Spleen (tissue), 11 donors: ENCODE measurements at regions not wholly inside any gene's neighbourhood (a gene's known extent, or its start where the extent isn't known, plus 50 kb on each side); places are given as distances from the start of the nearest gene placed in this dataset.

ENCODE experiments used
- DNase-seq: peaks from one replicate; pipeline ENCODE4 v3.0.0-alpha.2; 2020
- H3K27ac ChIP-seq, 8 donors: fragments of 200-600 bp; sonication (generic) in 7 of 8; 1 replicate in 4 of 8; 2 replicates in 4 of 8; pipeline versions ENCODE4 v1.5.0 to v1.8.0; 2016 to 2021; ENCODE audit warnings: inconsistent platforms in 4 of 8, mild to moderate bottlenecking in 4 of 8, moderate library complexity in 1 of 8
- H3K27me3 ChIP-seq, 7 donors: fragments of 200-600 bp; sonication (generic) in 6 of 7; replicated peaks in 1 of 7; 1 replicate in 4 of 7; 2 replicates in 3 of 7; pipeline versions ENCODE4 v1.5.0 to v1.8.0; 2016 to 2021; ENCODE audit warnings: inconsistent platforms in 3 of 7, mild to moderate bottlenecking in 1 of 7
- H3K36me3 ChIP-seq, 6 donors: fragments of 200-600 bp; sonication (generic) in 5 of 6; 1 replicate in 4 of 6; 2 replicates in 2 of 6; pipeline versions ENCODE4 v1.5.0 to v1.8.0; 2016 to 2021; ENCODE audit warnings: inconsistent platforms in 2 of 6
- H3K4me1 ChIP-seq, 6 donors: fragments of 200-600 bp; sonication (generic) in 5 of 6; 1 replicate in 3 of 6; 2 replicates in 3 of 6; pipeline versions ENCODE4 v1.5.0 to v1.8.0; 2016 to 2021; ENCODE audit warnings: inconsistent platforms in 3 of 6
- H3K4me3 ChIP-seq, 8 donors: fragments of 200-600 bp; sonication (generic) in 7 of 8; 1 replicate in 4 of 8; 2 replicates in 4 of 8; pipeline versions ENCODE4 v1.5.0 to v1.8.0; 2016 to 2021; ENCODE audit warnings: inconsistent platforms in 4 of 8, mild to moderate bottlenecking in 4 of 8, moderate library complexity in 2 of 8
- H3K9me3 ChIP-seq, 8 donors: fragments of 200-600 bp; sonication (generic) in 7 of 8; 1 replicate in 4 of 8; 2 replicates in 4 of 8; pipeline versions ENCODE4 v1.5.0 to v1.8.0; 2016 to 2021; ENCODE audit warnings: inconsistent platforms in 4 of 8
- POLR2A ChIP-seq, 3 donors: fragments of 450-650 bp; IDR thresholded peaks; one replicate each; pipeline ENCODE4 v1.5.1; 2017; ENCODE audit warnings: antibody characterized with exemption in 3 of 3, mild to moderate bottlenecking in 1 of 3
- POLR2AphosphoS5 ChIP-seq, 3 donors: sonication (generic); formaldehyde crosslinking; IDR thresholded peaks; one replicate each; pipeline ENCODE4 v1.5.1; 2017; ENCODE audit warnings: antibody characterized with exemption in 3 of 3
- whole genome bisulfite sequencing, 5 donors: extraction: QIAGEN DNeasy Blood & Tissue Kit in 3 of 5; methylation state at CpG; one replicate each; pipeline versions ENCODE4 v1.1.5 to v1.1.7; 2013 to 2018; 5-methylcytosine and 5-hydroxymethylcytosine counted together
- intact Hi-C: fragments of 100-400 bp; cut with DNase I; formaldehyde crosslinking; loops from one replicate; pipeline ENCODE4 v1.15.0; 2023; ENCODE audit warnings: low total_unique reads
- TF ChIP-seq, protein P1 (sequence below), 11 experiments: fragments of 200-600 bp in 7 of 11; fragments of 450-650 bp in 4 of 11; sonication (generic) in 4 of 11; IDR thresholded peaks in 8 of 11; conservative IDR thresholded peaks in 3 of 11; 1 replicate in 7 of 11; 2 replicates in 4 of 11; pipeline versions ENCODE4 v1.4.0 to v1.8.0; 2016 to 2021; ENCODE audit warnings: antibody characterized with exemption in 11 of 11, inconsistent platforms in 4 of 11, mild to moderate bottlenecking in 1 of 11
- donor health status: healthy with polysubstance abuse.
- donor health status: DM: no; HTN: no; CAD: no; lungs with moderate emphysema.
- donor health status: DM: no; HTN: no; CAD: no.
- donor health status: Bipolar disorder and iron deficiency.
- donor health status: healthy.
- donor health status: DM: no; HTN: no; CAD: no.
- donor health status: DM: yes; HTN: yes; CAD: no.

DNA sequence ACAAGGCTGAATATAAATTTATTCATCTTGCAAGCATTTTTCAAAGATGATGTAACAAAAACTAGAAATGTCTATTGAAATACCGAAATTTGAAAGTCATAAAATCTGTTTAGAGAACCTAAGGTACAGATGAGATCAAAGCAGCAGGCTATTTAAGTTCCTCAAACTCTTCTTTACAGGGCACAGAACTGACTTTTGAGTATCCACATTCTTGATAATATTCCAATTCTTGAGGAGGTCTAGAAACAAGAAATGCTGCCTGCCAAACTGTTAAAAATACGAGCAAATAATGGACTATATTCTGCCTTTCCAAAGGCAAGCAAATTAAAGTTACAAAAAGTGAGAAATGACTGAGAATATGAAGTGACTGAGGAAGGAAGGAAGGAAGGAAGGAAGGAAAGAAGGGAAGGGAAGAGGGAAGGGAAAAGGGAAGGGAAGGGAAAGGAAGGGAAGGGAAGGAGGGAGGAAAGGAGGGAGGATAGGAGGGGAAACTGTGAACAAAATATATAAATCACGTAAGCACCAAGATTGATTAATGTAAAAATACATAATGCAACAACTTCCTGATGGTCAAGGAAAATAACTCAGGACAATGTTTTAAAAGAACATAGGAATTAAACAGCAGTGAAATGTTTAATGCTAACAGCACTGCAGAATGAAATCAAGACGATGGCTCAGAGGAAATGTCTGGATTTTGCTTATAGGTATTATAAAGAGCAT lies 248.9 kb upstream of the HNRNPA3 start:
- intact Hi-C loops: no loop called here
- Histone ChIP-seq H3K27ac (no peak overlapping the region), H3K9me3 (no peaks in the 10 kb centered on the region), H3K27me3 (no peaks in the 10 kb centered on the region), H3K4me1 (peaks cover 0 to 7% (median 0%) of the 10 kb centered on the region in 6 donors), H3K36me3 (no peaks in the 10 kb centered on the region), H3K4me3 (no peak overlapping the region)
- DNase-seq: no peak
- TF ChIP-seq, protein P1, sequence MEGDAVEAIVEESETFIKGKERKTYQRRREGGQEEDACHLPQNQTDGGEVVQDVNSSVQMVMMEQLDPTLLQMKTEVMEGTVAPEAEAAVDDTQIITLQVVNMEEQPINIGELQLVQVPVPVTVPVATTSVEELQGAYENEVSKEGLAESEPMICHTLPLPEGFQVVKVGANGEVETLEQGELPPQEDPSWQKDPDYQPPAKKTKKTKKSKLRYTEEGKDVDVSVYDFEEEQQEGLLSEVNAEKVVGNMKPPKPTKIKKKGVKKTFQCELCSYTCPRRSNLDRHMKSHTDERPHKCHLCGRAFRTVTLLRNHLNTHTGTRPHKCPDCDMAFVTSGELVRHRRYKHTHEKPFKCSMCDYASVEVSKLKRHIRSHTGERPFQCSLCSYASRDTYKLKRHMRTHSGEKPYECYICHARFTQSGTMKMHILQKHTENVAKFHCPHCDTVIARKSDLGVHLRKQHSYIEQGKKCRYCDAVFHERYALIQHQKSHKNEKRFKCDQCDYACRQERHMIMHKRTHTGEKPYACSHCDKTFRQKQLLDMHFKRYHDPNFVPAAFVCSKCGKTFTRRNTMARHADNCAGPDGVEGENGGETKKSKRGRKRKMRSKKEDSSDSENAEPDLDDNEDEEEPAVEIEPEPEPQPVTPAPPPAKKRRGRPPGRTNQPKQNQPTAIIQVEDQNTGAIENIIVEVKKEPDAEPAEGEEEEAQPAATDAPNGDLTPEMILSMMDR (IDR thresholded peaks at IDR 0.05 in 8 of 11, conservative IDR thresholded peaks at IDR 0.05 in 3 of 11): no peak
- TF ChIP-seq POLR2A (IDR thresholded peaks at IDR 0.05) (no peak), POLR2AphosphoS5 (IDR thresholded peaks at IDR 0.05) (no peak)
- WGBS, 5 donors: 56 to 80% (median 73%) methylated on average over 4 of the region's 4 CpGs

DNA sequence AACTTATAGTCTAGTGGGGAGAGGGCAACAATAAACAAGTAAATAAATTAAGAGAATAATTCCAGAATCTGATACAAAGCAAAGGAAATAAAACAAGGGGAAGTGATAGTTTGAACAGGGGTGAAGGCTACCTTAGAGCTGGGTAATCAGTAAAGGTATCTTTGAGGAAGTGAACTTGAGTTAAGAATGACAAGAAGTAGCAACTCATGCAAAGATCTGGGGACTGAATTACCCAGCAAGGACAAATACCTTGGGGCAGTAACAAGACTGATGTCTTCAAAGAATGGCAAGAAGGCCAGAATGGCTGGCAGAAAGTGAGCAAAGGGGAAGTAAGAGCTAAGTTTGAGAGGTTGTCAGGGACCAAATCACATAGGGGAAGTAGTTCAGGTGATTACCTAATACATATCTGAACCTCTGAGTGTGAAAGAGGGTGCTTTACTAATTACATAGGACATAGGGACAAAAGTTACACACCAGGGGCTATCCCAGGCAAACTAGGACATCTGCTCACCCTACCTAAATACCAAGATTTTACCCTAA lies 244.6 kb upstream of the HNRNPA3 start:
- Histone ChIP-seq H3K27ac (no peak overlapping the region), H3K9me3 (no peaks in the 10 kb centered on the region), H3K36me3 (no peaks in the 10 kb centered on the region), H3K27me3 (no peaks in the 10 kb centered on the region), H3K4me3 (no peak overlapping the region), H3K4me1 (no peaks in the 10 kb centered on the region)
- DNase-seq: no peak
- intact Hi-C loops: no loop called here
- TF ChIP-seq POLR2AphosphoS5 (IDR thresholded peaks at IDR 0.05): no peak
- no peak for TF ChIP-seq POLR2A (IDR thresholded peaks at IDR 0.05)
- TF ChIP-seq, protein P1 (IDR thresholded peaks at IDR 0.05 in 8 of 11, conservative IDR thresholded peaks at IDR 0.05 in 3 of 11): no peak

DNA sequence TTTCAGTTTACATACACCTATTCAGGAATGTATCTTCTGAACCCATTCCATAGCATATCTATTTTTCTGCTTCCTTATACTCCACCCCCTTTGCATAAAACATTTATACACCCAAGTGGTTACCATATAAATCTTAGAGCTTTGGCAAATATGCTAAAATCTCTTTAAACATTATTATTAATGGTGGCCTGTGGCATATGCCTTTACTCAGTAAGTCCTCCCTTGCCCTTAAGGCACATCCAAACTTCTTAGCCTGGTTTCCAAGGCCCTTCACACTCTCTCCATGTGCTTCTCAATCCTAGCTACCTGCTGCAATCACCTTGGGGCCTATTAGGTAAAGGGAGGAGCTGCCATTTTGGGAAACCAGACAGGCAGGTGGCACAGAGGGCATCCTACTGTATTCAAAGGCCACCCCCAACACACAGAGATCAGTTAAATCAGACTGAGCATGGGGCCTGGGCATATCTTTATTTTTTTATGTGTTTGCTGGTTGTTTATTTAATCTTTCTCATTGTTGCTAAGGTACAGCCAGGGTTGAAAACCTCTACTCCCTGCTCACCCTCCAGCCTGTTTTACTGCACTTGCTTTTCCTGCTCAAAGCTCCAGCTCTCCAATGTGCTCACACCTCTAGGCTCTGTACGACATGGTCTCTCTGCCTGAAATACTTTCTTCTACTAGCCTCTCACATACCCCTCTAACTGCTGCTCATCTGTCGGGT lies 242.8 kb upstream of the HNRNPA3 start:
- 44 to 95% (median 91%) methylated on average over 2 of the region's 2 CpGs for WGBS, 5 donors
- Histone ChIP-seq H3K9me3 (no peaks in the 10 kb centered on the region), H3K4me1 (no peaks in the 10 kb centered on the region), H3K27ac (no peak overlapping the region), H3K36me3 (no peaks in the 10 kb centered on the region), H3K4me3 (no peak overlapping the region), H3K27me3 (no peaks in the 10 kb centered on the region)
- TF ChIP-seq POLR2AphosphoS5 (IDR thresholded peaks at IDR 0.05) (no peak), POLR2A (IDR thresholded peaks at IDR 0.05) (no peak)
- TF ChIP-seq, protein P1 (IDR thresholded peaks at IDR 0.05 in 8 of 11, conservative IDR thresholded peaks at IDR 0.05 in 3 of 11): no peak
- intact Hi-C loops: no loop called here
- no peak for DNase-seq
